B cell (primary cell): ENCODE measurements at regions not wholly inside any gene's neighbourhood (a gene's known extent, or its start where the extent isn't known, plus 50 kb on each side); places are given as distances from the start of the nearest gene placed in this dataset.

Experiments
- ATAC-seq: fragments of 200-7000 bp; cut with Tn5 transposase; one replicate; pipeline ENCODE4 v1.10.0; 2021; ENCODE audit warnings: low read depth, mild to moderate bottlenecking, moderate number of reproducible peaks, moderate library complexity
- CTCF ChIA-PET: fragments of 350-600 bp; sonication (Branson Sonifier 250); formaldehyde crosslinking; loops from one replicate; lab custom pipeline; 2021; ENCODE audit warnings: antibody characterized with exemption, inconsistent platforms; lab: Charles Lee
- POLR2A ChIA-PET: fragments of 350-600 bp; sonication (Branson Sonifier 250); formaldehyde crosslinking; loops from one replicate; lab custom pipeline; 2021; ENCODE audit warnings: antibody characterized with exemption; lab: Charles Lee
- DNase-seq: peaks from one replicate; pipeline ENCODE4 v3.0.0; 2013
- H2AFZ ChIP-seq: 2 replicates; pipeline ENCODE4 v1.6.1; 2012; ENCODE audit warnings: mild to moderate bottlenecking, low read depth, low read length; ENCODE audit not compliant: insufficient read depth, poor library complexity, severe bottlenecking
- H3K27ac ChIP-seq, 2 donors: 1 replicate in 1 of 2; 2 replicates in 1 of 2; pipeline ENCODE4 v1.5.1; 2012 to 2013; ENCODE audit warnings: low read length in 2 of 2, mild to moderate bottlenecking in 2 of 2, moderate library complexity in 1 of 2
- H3K27me3 ChIP-seq, 4 experiments: fragments of 200-600 bp in 1 of 4; sonication (generic) in 1 of 4; replicated peaks in 1 of 4; 1 replicate in 2 of 4; 2 replicates in 2 of 4; pipeline versions ENCODE4 v1.6.1 to v1.7.0; 2013 to 2016; ENCODE audit warnings: low read length in 3 of 4, mild to moderate bottlenecking in 2 of 4, mixed read lengths in 1 of 4, moderate library complexity in 1 of 4; ENCODE audit not compliant: insufficient read depth in 4 of 4, control insufficient read depth in 3 of 4; ENCODE audit errors: control extremely low read depth in 1 of 4
- H3K36me3 ChIP-seq, 2 experiments: replicated peaks in 1 of 2; 1 replicate in 1 of 2; 2 replicates in 1 of 2; pipeline versions ENCODE4 v1.6.1 to v1.7.1; 2013; ENCODE audit warnings: low read length in 1 of 2; ENCODE audit not compliant: insufficient read depth in 2 of 2, control insufficient read depth in 1 of 2; ENCODE audit errors: control extremely low read depth in 1 of 2, extremely low read depth in 1 of 2
- H3K4me1 ChIP-seq, 2 donors: fragments of 200-600 bp in 1 of 2; sonication (generic) in 1 of 2; 1 replicate in 1 of 2; 2 replicates in 1 of 2; pipeline versions ENCODE4 v1.5.1 to v1.6.1; 2013 to 2017; ENCODE audit warnings: low read length in 2 of 2; ENCODE audit not compliant: control insufficient read depth in 2 of 2, insufficient read depth in 2 of 2
- H3K4me2 ChIP-seq: replicated peaks from 2 replicates; pipeline ENCODE3; 2012; ENCODE audit warnings: mild to moderate bottlenecking, low read depth, low read length; ENCODE audit not compliant: poor library complexity, severe bottlenecking
- H3K4me3 ChIP-seq, 5 experiments: fragments of 200-600 bp in 1 of 5; sonication (generic) in 1 of 5; 1 replicate in 3 of 5; 2 replicates in 2 of 5; pipeline versions ENCODE4 v1.5.1 to v1.7.0; 2011 to 2016; ENCODE audit warnings: low read length in 4 of 5, mild to moderate bottlenecking in 4 of 5, low read depth in 2 of 5, control low read depth in 1 of 5, moderate library complexity in 1 of 5; ENCODE audit not compliant: insufficient read depth in 1 of 5; ENCODE audit errors: control extremely low read depth in 1 of 5, extremely low read depth in 1 of 5
- H3K79me2 ChIP-seq: fragments of 200-600 bp; sonication (generic); one replicate; pipeline ENCODE4 v1.6.0; 2016; ENCODE audit warnings: low read length; ENCODE audit not compliant: control insufficient read depth, insufficient read depth
- H3K9ac ChIP-seq: fragments of 200-600 bp; sonication (generic); 2 replicates; pipeline ENCODE4 v1.6.1; 2017; ENCODE audit warnings: mild to moderate bottlenecking, low read length, moderate library complexity
- H3K9me3 ChIP-seq, 3 donors: one replicate each; pipeline versions ENCODE4 v1.6.1 to v1.7.1; 2013; ENCODE audit warnings: low read length in 2 of 3; ENCODE audit not compliant: control insufficient read depth in 2 of 3, insufficient read depth in 1 of 3; ENCODE audit errors: control extremely low read depth in 1 of 3
- H4K20me1 ChIP-seq: 2 replicates; pipeline ENCODE4 v1.6.0; 2012; ENCODE audit warnings: mild to moderate bottlenecking, low read length; ENCODE audit not compliant: insufficient read depth, control insufficient read depth, poor library complexity, severe bottlenecking
- H3K27ac Mint-ChIP-seq: one replicate; pipeline ENCODE4 v1.8.0; 2021; ENCODE audit warnings: mixed read lengths
- H3K27me3 Mint-ChIP-seq: one replicate; pipeline ENCODE4 v1.8.0; 2021; ENCODE audit warnings: mixed read lengths
- H3K4me1 Mint-ChIP-seq: one replicate; pipeline ENCODE4 v1.8.0; 2021; ENCODE audit warnings: mixed read lengths
- H3K4me3 Mint-ChIP-seq: one replicate; pipeline ENCODE4 v1.8.0; 2021; ENCODE audit warnings: mixed read lengths
- H3K9me3 Mint-ChIP-seq: one replicate; pipeline ENCODE4 v1.8.0; 2022; ENCODE audit warnings: mixed read lengths; ENCODE audit not compliant: insufficient read depth
- CTCF ChIP-seq: fragments of 200-600 bp; IDR thresholded peaks from one replicate; pipeline ENCODE4 v1.8.0; 2022; ENCODE audit warnings: antibody characterized with exemption, mild to moderate bottlenecking
- EZH2 ChIP-seq: IDR thresholded peaks from 2 replicates; pipeline ENCODE4 v1.6.1; 2012; ENCODE audit warnings: borderline replicate concordance, low read depth, mild to moderate bottlenecking, moderate library complexity, low read length; ENCODE audit not compliant: insufficient read depth, poor library complexity, severe bottlenecking
- WGBS: methylation state at CpG from one replicate; pipeline ENCODE4 v1.1.5; 2013; ENCODE audit warnings: missing lambda C conversion rate; ENCODE audit not compliant: insufficient coverage; 5-methylcytosine and 5-hydroxymethylcytosine counted together
- intact Hi-C: fragments of 100-400 bp; cut with micrococcal nuclease; formaldehyde crosslinking; loops from one replicate; pipeline ENCODE4 v1.10.0; 2022

DNA sequence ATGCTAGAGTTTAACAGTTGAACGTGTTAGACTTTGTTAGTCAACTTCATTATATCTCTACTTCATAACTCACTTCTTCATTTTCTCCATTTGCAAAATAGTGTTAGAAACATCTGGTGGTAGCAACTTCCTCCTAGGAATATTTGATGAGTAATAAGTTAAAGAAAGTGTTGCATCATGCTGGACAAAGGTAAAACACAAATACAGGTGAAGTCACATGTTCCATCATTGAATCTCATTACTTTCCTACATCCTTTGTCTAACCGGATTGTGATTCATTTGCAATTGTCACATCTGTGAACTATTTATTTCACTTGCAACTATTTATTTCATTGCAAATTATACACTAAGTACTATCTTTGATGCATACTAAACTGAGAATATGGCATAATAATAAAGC is 186.5 kb downstream of the TUSC7 start:
- no peak for ATAC-seq
- no peaks in the 10 kb centered on the region for H4K20me1 ChIP-seq
- H3K4me3 ChIP-seq: no peak overlapping the region
- ChIA-PET CTCF (no interaction called here), POLR2A (no interaction called here)
- intact Hi-C loops: no loop called here
- no peak overlapping the region for H3K27ac ChIP-seq
- no peaks in the 10 kb centered on the region for H3K9me3 Mint-ChIP-seq
- H3K9me3 ChIP-seq: no peaks in the 10 kb centered on the region
- no peak overlapping the region for H3K4me2 ChIP-seq
- DNase-seq: no peak
- H3K79me2 ChIP-seq: no peaks in the 10 kb centered on the region
- H3K36me3 ChIP-seq: no peaks in the 10 kb centered on the region
- no peak overlapping the region for H3K9ac ChIP-seq
- H3K4me3 Mint-ChIP-seq: no peak overlapping the region
- no peak overlapping the region for H2AFZ ChIP-seq
- peaks cover 6% of the 10 kb centered on the region for H3K4me1 Mint-ChIP-seq
- H3K4me1 ChIP-seq: no peaks in the 10 kb centered on the region
- H3K27me3 ChIP-seq: no peaks in the 10 kb centered on the region
- TF ChIP-seq CTCF (no peak), EZH2 (no peak)
- no peak overlapping the region for H3K27ac Mint-ChIP-seq
- WGBS: no CpG with 5 or more reads among the region's 2 CpGs
- no peaks in the 10 kb centered on the region for H3K27me3 Mint-ChIP-seq

- no peak for ATAC-seq
- H3K9ac ChIP-seq: no peak overlapping the region
- H3K4me2 ChIP-seq: no peak overlapping the region
- H2AFZ ChIP-seq: no peak overlapping the region
- no peaks in the 10 kb centered on the region for H3K36me3 ChIP-seq
- H3K27me3 Mint-ChIP-seq: no peaks in the 10 kb centered on the region
- H3K27ac Mint-ChIP-seq: no peak overlapping the region
- no CpG with 5 or more reads among the region's 3 CpGs for WGBS
- H3K4me1 Mint-ChIP-seq: peaks cover 6% of the 10 kb centered on the region
- H3K4me3 ChIP-seq: no peak overlapping the region
- no peaks in the 10 kb centered on the region for H3K79me2 ChIP-seq
- POLR2A ChIA-PET: no interaction called here
- H4K20me1 ChIP-seq: no peaks in the 10 kb centered on the region
- no peak overlapping the region for H3K4me3 Mint-ChIP-seq
- CTCF ChIA-PET: no interaction called here
- H3K4me1 ChIP-seq: no peaks in the 10 kb centered on the region
- no peak overlapping the region for H3K27ac ChIP-seq
- intact Hi-C loops: no loop called here
- no peaks in the 10 kb centered on the region for H3K9me3 ChIP-seq
- no peaks in the 10 kb centered on the region for H3K9me3 Mint-ChIP-seq
- no peak for DNase-seq
- TF ChIP-seq CTCF: no peak
- TF ChIP-seq EZH2: no peak
- no peaks in the 10 kb centered on the region for H3K27me3 ChIP-seq
Observed at GRCh38 chr3:116897382-116897781, 187.8 kb downstream of the TUSC7 start.
